Gastroesophageal sphincter (tissue), 3 donors: ENCODE measurements at regions not wholly inside any gene's neighbourhood (a gene's known extent, or its start where the extent isn't known, plus 50 kb on each side); places are given as distances from the start of the nearest gene placed in this dataset.

Source experiments
- CTCF ChIP-seq, 4 experiments: fragments of 200-600 bp in 2 of 4; fragments of 450-650 bp in 2 of 4; sonication (generic) in 1 of 4; IDR thresholded peaks; one replicate each; pipeline ENCODE4 v1.5.1; 2017 to 2019; ENCODE audit warnings: antibody characterized with exemption in 4 of 4, mild to moderate bottlenecking in 2 of 4, moderate library complexity in 2 of 4
- POLR2A ChIP-seq, 2 donors: fragments of 450-650 bp; IDR thresholded peaks; one replicate each; pipeline ENCODE4 v1.6.1; 2017; ENCODE audit warnings: antibody characterized with exemption in 2 of 2, mild to moderate bottlenecking in 2 of 2, moderate library complexity in 1 of 2

- no peak for TF ChIP-seq CTCF (IDR thresholded peaks at IDR 0.05)
- TF ChIP-seq POLR2A (IDR thresholded peaks at IDR 0.05), result no peak
Measured at GRCh38 chr15:39487458-39487735, 93.5 kb upstream of the THBS1 start.
